ENCODE measurements at regions not wholly inside any gene's neighbourhood (a gene's known extent, or its start where the extent isn't known, plus 50 kb on each side); places are given as distances from the start of the nearest gene placed in this dataset.

- TF ChIP-seq, protein P1, sequence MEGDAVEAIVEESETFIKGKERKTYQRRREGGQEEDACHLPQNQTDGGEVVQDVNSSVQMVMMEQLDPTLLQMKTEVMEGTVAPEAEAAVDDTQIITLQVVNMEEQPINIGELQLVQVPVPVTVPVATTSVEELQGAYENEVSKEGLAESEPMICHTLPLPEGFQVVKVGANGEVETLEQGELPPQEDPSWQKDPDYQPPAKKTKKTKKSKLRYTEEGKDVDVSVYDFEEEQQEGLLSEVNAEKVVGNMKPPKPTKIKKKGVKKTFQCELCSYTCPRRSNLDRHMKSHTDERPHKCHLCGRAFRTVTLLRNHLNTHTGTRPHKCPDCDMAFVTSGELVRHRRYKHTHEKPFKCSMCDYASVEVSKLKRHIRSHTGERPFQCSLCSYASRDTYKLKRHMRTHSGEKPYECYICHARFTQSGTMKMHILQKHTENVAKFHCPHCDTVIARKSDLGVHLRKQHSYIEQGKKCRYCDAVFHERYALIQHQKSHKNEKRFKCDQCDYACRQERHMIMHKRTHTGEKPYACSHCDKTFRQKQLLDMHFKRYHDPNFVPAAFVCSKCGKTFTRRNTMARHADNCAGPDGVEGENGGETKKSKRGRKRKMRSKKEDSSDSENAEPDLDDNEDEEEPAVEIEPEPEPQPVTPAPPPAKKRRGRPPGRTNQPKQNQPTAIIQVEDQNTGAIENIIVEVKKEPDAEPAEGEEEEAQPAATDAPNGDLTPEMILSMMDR (conservative IDR thresholded peaks at IDR 0.05 in 1 of 2, IDR thresholded peaks at IDR 0.05 in 1 of 2; ENCODE audit: extremely low read depth in 1 of 2, insufficient read depth in 1 of 2, low read depth in 1 of 2, low read length in 2 of 2) = no peak
- no peak for TF ChIP-seq EZH2 (IDR thresholded peaks at IDR 0.05; ENCODE audit: borderline replicate concordance, low read length)
These were observed 122.2 kb downstream of the IRX5 start for GRCh38 chr16:55052741-55053415.
